CD4-positive, alpha-beta T cell (primary cell): ENCODE measurements at regions not wholly inside any gene's neighbourhood (a gene's known extent, or its start where the extent isn't known, plus 50 kb on each side); places are given as distances from the start of the nearest gene placed in this dataset.

Source experiments
- ATAC-seq: fragments of 200-7000 bp; cut with Tn5 transposase; one replicate; pipeline ENCODE4 v1.10.0; 2022; ENCODE audit warnings: mild to moderate bottlenecking; ENCODE audit not compliant: poor library complexity
- CTCF ChIA-PET: fragments of 350-600 bp; sonication (Branson Sonifier 250); formaldehyde crosslinking; loops from one replicate; lab custom pipeline; 2021; ENCODE audit warnings: antibody characterized with exemption, inconsistent platforms; lab: Charles Lee
- POLR2A ChIA-PET: fragments of 350-600 bp; sonication (Branson Sonifier 250); formaldehyde crosslinking; loops from one replicate; lab custom pipeline; 2021; ENCODE audit warnings: antibody characterized with exemption, inconsistent platforms; lab: Charles Lee
- DNase-seq, 14 experiments: peaks; one replicate each; pipeline ENCODE4 v3.0.0-alpha.2; 2013 to 2020; ENCODE audit warnings: mixed read lengths in 2 of 14
- H3K27ac ChIP-seq, 2 donors: one replicate each; pipeline versions ENCODE4 v1.5.1 to v1.7.0; 2013; ENCODE audit warnings: low read length in 2 of 2, low read depth in 1 of 2, mild to moderate bottlenecking in 1 of 2
- H3K27me3 ChIP-seq, 2 experiments: 1 replicate in 1 of 2; 2 replicates in 1 of 2; pipeline versions ENCODE4 v1.6.1 to v1.7.0; 2013; ENCODE audit warnings: low read length in 2 of 2, control low read depth in 1 of 2, mild to moderate bottlenecking in 1 of 2, moderate library complexity in 1 of 2; ENCODE audit not compliant: insufficient read depth in 2 of 2, control insufficient read depth in 1 of 2
- H3K36me3 ChIP-seq: one replicate; pipeline ENCODE4 v1.6.1; 2013; ENCODE audit warnings: low read length, control low read depth; ENCODE audit not compliant: insufficient read depth
- H3K4me1 ChIP-seq: one replicate; pipeline ENCODE4 v1.6.1; 2013; ENCODE audit warnings: low read length, control low read depth; ENCODE audit not compliant: insufficient read depth
- H3K4me3 ChIP-seq: one replicate; pipeline ENCODE4 v1.5.1; 2013; ENCODE audit warnings: mild to moderate bottlenecking, low read length, moderate library complexity
- H3K9me3 ChIP-seq, 2 experiments: 1 replicate in 1 of 2; 2 replicates in 1 of 2; pipeline versions ENCODE4 v1.6.1 to v1.7.0; 2013; ENCODE audit warnings: low read length in 2 of 2, mild to moderate bottlenecking in 2 of 2, control low read depth in 1 of 2, moderate library complexity in 1 of 2; ENCODE audit not compliant: control insufficient read depth in 1 of 2, insufficient read depth in 1 of 2
- H3K27ac Mint-ChIP-seq: one replicate; pipeline ENCODE4 v1.8.0; 2020; ENCODE audit warnings: mixed read lengths
- H3K27me3 Mint-ChIP-seq: one replicate; pipeline ENCODE4 v1.8.0; 2021; ENCODE audit warnings: mixed read lengths
- H3K36me3 Mint-ChIP-seq: one replicate; pipeline ENCODE4 v1.8.0; 2021; ENCODE audit warnings: low read depth, mixed read lengths
- H3K4me1 Mint-ChIP-seq: one replicate; pipeline ENCODE4 v1.8.0; 2021; ENCODE audit warnings: low read depth, mixed read lengths
- H3K4me3 Mint-ChIP-seq: one replicate; pipeline ENCODE4 v1.8.0; 2020; ENCODE audit warnings: mild to moderate bottlenecking, mixed read lengths
- H3K9me3 Mint-ChIP-seq: one replicate; pipeline ENCODE4 v1.8.0; 2020; ENCODE audit warnings: mixed read lengths
- CTCF ChIP-seq: fragments of 200-600 bp; IDR thresholded peaks from one replicate; pipeline ENCODE4 v1.8.0; 2022; ENCODE audit warnings: antibody characterized with exemption, mild to moderate bottlenecking
- intact Hi-C, 2 experiments: fragments of 100-400 bp; cut with DNase I in 1 of 2; cut with micrococcal nuclease in 1 of 2; formaldehyde crosslinking; loops; one replicate each; pipeline versions ENCODE4 v1.15.1 to v1.9.0; 2023 to 2025; cut with DNase I, micrococcal nuclease

GRCh38 chr11:70741085-70741484, 342.8 kb downstream of the CTTN start:
- no peak overlapping the region for H3K27ac ChIP-seq
- Mint-ChIP-seq H3K27me3 (peaks cover 4% of the 10 kb centered on the region), H3K36me3 (no peaks in the 10 kb centered on the region), H3K9me3 (no peaks in the 10 kb centered on the region), H3K4me1 (no peaks in the 10 kb centered on the region), H3K4me3 (no peak overlapping the region), H3K27ac (no peak overlapping the region)
- ChIA-PET POLR2A (no interaction called here), CTCF (no interaction called here)
- intact Hi-C loops: no loop called here
- H3K4me3 ChIP-seq: no peak overlapping the region
- DNase-seq: no peak
- no peaks in the 10 kb centered on the region for H3K4me1 ChIP-seq
- no peaks in the 10 kb centered on the region for H3K36me3 ChIP-seq
- ATAC-seq: no peak
- H3K27me3 ChIP-seq: peaks cover under 1 to 4% of the 10 kb centered on the region in 2 experiments
- H3K9me3 ChIP-seq: peaks cover 0 to 4% of the 10 kb centered on the region in 2 experiments
- TF ChIP-seq CTCF: no peak

GRCh38 chr11:70742553-70743291, 344.4 kb downstream of the CTTN start:
- Histone ChIP-seq H3K4me3 (no peak overlapping the region), H3K27me3 (peaks cover 4 to 9% of the 10 kb centered on the region in 2 experiments), H3K27ac (no peak overlapping the region), H3K4me1 (no peaks in the 10 kb centered on the region), H3K36me3 (no peaks in the 10 kb centered on the region), H3K9me3 (peaks cover 0 to 8% of the 10 kb centered on the region in 2 experiments)
- Mint-ChIP-seq H3K27ac (no peak overlapping the region), H3K27me3 (peaks cover 7% of the 10 kb centered on the region), H3K4me3 (no peak overlapping the region), H3K36me3 (no peaks in the 10 kb centered on the region), H3K9me3 (no peaks in the 10 kb centered on the region), H3K4me1 (no peaks in the 10 kb centered on the region)
- no peak for TF ChIP-seq CTCF
- no peak for DNase-seq
- ChIA-PET POLR2A (no interaction called here), CTCF (no interaction called here)
- intact Hi-C loops: no loop called here
- ATAC-seq: no peak

- ChIA-PET CTCF (no interaction called here), POLR2A (no interaction called here)
- Mint-ChIP-seq H3K9me3 (no peaks in the 10 kb centered on the region), H3K4me3 (no peak overlapping the region), H3K27me3 (peaks cover 8% of the 10 kb centered on the region), H3K4me1 (no peaks in the 10 kb centered on the region), H3K36me3 (no peaks in the 10 kb centered on the region), H3K27ac (no peak overlapping the region)
- DNase-seq: no peak
- H3K9me3 ChIP-seq: peaks cover 0 to 11% of the 10 kb centered on the region in 2 experiments
- no peak overlapping the region for H3K4me3 ChIP-seq
- H3K27ac ChIP-seq: no peak overlapping the region
- peaks cover 4 to 9% of the 10 kb centered on the region in 2 experiments for H3K27me3 ChIP-seq
- ATAC-seq: no peak
- no peak for TF ChIP-seq CTCF
- no peaks in the 10 kb centered on the region for H3K36me3 ChIP-seq
- H3K4me1 ChIP-seq: no peaks in the 10 kb centered on the region
- intact Hi-C loops: no loop called here
Measured at GRCh38 chr11:70743329-70743728, 345.0 kb downstream of the CTTN start.
